CD4-positive, alpha-beta T cell (primary cell): ENCODE measurements at regions not wholly inside any gene's neighbourhood (a gene's known extent, or its start where the extent isn't known, plus 50 kb on each side); places are given as distances from the start of the nearest gene placed in this dataset.

Experiments used
- ATAC-seq: fragments of 200-7000 bp; cut with Tn5 transposase; one replicate; pipeline ENCODE4 v1.10.0; 2022; ENCODE audit warnings: mild to moderate bottlenecking; ENCODE audit not compliant: poor library complexity
- CTCF ChIA-PET: fragments of 350-600 bp; sonication (Branson Sonifier 250); formaldehyde crosslinking; loops from one replicate; lab custom pipeline; 2021; ENCODE audit warnings: antibody characterized with exemption, inconsistent platforms; lab: Charles Lee
- POLR2A ChIA-PET: fragments of 350-600 bp; sonication (Branson Sonifier 250); formaldehyde crosslinking; loops from one replicate; lab custom pipeline; 2021; ENCODE audit warnings: antibody characterized with exemption, inconsistent platforms; lab: Charles Lee
- DNase-seq, 14 experiments: peaks; one replicate each; pipeline ENCODE4 v3.0.0-alpha.2; 2013 to 2020; ENCODE audit warnings: mixed read lengths in 2 of 14
- H3K27ac ChIP-seq, 2 donors: one replicate each; pipeline versions ENCODE4 v1.5.1 to v1.7.0; 2013; ENCODE audit warnings: low read length in 2 of 2, low read depth in 1 of 2, mild to moderate bottlenecking in 1 of 2
- H3K27me3 ChIP-seq, 2 experiments: 1 replicate in 1 of 2; 2 replicates in 1 of 2; pipeline versions ENCODE4 v1.6.1 to v1.7.0; 2013; ENCODE audit warnings: low read length in 2 of 2, control low read depth in 1 of 2, mild to moderate bottlenecking in 1 of 2, moderate library complexity in 1 of 2; ENCODE audit not compliant: insufficient read depth in 2 of 2, control insufficient read depth in 1 of 2
- H3K36me3 ChIP-seq: one replicate; pipeline ENCODE4 v1.6.1; 2013; ENCODE audit warnings: low read length, control low read depth; ENCODE audit not compliant: insufficient read depth
- H3K4me1 ChIP-seq: one replicate; pipeline ENCODE4 v1.6.1; 2013; ENCODE audit warnings: low read length, control low read depth; ENCODE audit not compliant: insufficient read depth
- H3K4me3 ChIP-seq: one replicate; pipeline ENCODE4 v1.5.1; 2013; ENCODE audit warnings: mild to moderate bottlenecking, low read length, moderate library complexity
- H3K9me3 ChIP-seq, 2 experiments: 1 replicate in 1 of 2; 2 replicates in 1 of 2; pipeline versions ENCODE4 v1.6.1 to v1.7.0; 2013; ENCODE audit warnings: low read length in 2 of 2, mild to moderate bottlenecking in 2 of 2, control low read depth in 1 of 2, moderate library complexity in 1 of 2; ENCODE audit not compliant: control insufficient read depth in 1 of 2, insufficient read depth in 1 of 2
- H3K27ac Mint-ChIP-seq: one replicate; pipeline ENCODE4 v1.8.0; 2020; ENCODE audit warnings: mixed read lengths
- H3K27me3 Mint-ChIP-seq: one replicate; pipeline ENCODE4 v1.8.0; 2021; ENCODE audit warnings: mixed read lengths
- H3K36me3 Mint-ChIP-seq: one replicate; pipeline ENCODE4 v1.8.0; 2021; ENCODE audit warnings: low read depth, mixed read lengths
- H3K4me1 Mint-ChIP-seq: one replicate; pipeline ENCODE4 v1.8.0; 2021; ENCODE audit warnings: low read depth, mixed read lengths
- H3K4me3 Mint-ChIP-seq: one replicate; pipeline ENCODE4 v1.8.0; 2020; ENCODE audit warnings: mild to moderate bottlenecking, mixed read lengths
- H3K9me3 Mint-ChIP-seq: one replicate; pipeline ENCODE4 v1.8.0; 2020; ENCODE audit warnings: mixed read lengths
- CTCF ChIP-seq: fragments of 200-600 bp; IDR thresholded peaks from one replicate; pipeline ENCODE4 v1.8.0; 2022; ENCODE audit warnings: antibody characterized with exemption, mild to moderate bottlenecking
- intact Hi-C, 2 experiments: fragments of 100-400 bp; cut with DNase I in 1 of 2; cut with micrococcal nuclease in 1 of 2; formaldehyde crosslinking; loops; one replicate each; pipeline versions ENCODE4 v1.15.1 to v1.9.0; 2023 to 2025; cut with DNase I, micrococcal nuclease

- intact Hi-C loops = no loop called here
- no peaks in the 10 kb centered on the region for H3K9me3 ChIP-seq
- Mint-ChIP-seq H3K27ac (no peak overlapping the region), H3K36me3 (no peaks in the 10 kb centered on the region), H3K27me3 (no peaks in the 10 kb centered on the region), H3K9me3 (no peaks in the 10 kb centered on the region), H3K4me1 (no peaks in the 10 kb centered on the region), H3K4me3 (no peak overlapping the region)
- no peaks in the 10 kb centered on the region for H3K27me3 ChIP-seq
- no peaks in the 10 kb centered on the region for H3K4me1 ChIP-seq
- POLR2A ChIA-PET = interaction anchor here (0.5 kb wide), 1 partner anchor 1502 kb away, joined by 3 read pairs; no protein-coding TSS in a partner anchor
- DNase-seq = no peak
- CTCF ChIA-PET = interaction anchor here (0.6 kb wide), 1 partner anchor 1457 kb away, joined by 3 read pairs; no protein-coding TSS in a partner anchor
- H3K27ac ChIP-seq = no peak overlapping the region
- H3K36me3 ChIP-seq = no peaks in the 10 kb centered on the region
- no peak overlapping the region for H3K4me3 ChIP-seq
- ATAC-seq = no peak
- no peak for TF ChIP-seq CTCF
Measured at GRCh38 chr7:112635742-112636141, 154.5 kb downstream of the TMEM168 start.

GRCh38 chr7:112638675-112639400 is 151.4 kb downstream of the TMEM168 start:
- H3K4me1 Mint-ChIP-seq = no peaks in the 10 kb centered on the region
- POLR2A ChIA-PET = no interaction called here
- no peaks in the 10 kb centered on the region for H3K27me3 Mint-ChIP-seq

GRCh38 chr7:112640685-112641084 is 149.5 kb downstream of the TMEM168 start:
- no peaks in the 10 kb centered on the region for H3K36me3 ChIP-seq
- H3K9me3 ChIP-seq = no peaks in the 10 kb centered on the region
- intact Hi-C loops = no loop called here
- H3K27ac Mint-ChIP-seq = no peak overlapping the region
- H3K27me3 Mint-ChIP-seq = no peaks in the 10 kb centered on the region
- DNase-seq = no peak
- POLR2A ChIA-PET = no interaction called here
- H3K9me3 Mint-ChIP-seq = peaks cover 5% of the 10 kb centered on the region
- no peak overlapping the region for H3K27ac ChIP-seq
- no peak for TF ChIP-seq CTCF
- H3K4me3 Mint-ChIP-seq = no peak overlapping the region
- no peaks in the 10 kb centered on the region for H3K4me1 Mint-ChIP-seq
- H3K36me3 Mint-ChIP-seq = no peaks in the 10 kb centered on the region
- no peaks in the 10 kb centered on the region for H3K4me1 ChIP-seq
- no peak overlapping the region for H3K4me3 ChIP-seq
- no peaks in the 10 kb centered on the region for H3K27me3 ChIP-seq
- no peak for ATAC-seq
- CTCF ChIA-PET = no interaction called here

More at GRCh38 chr7:112638675-112639400, 151.4 kb downstream of the TMEM168 start:
- Histone ChIP-seq H3K4me3 (no peak overlapping the region), H3K9me3 (no peaks in the 10 kb centered on the region), H3K27me3 (no peaks in the 10 kb centered on the region), H3K4me1 (no peaks in the 10 kb centered on the region), H3K36me3 (no peaks in the 10 kb centered on the region), H3K27ac (no peak overlapping the region)
- Mint-ChIP-seq H3K36me3 (no peaks in the 10 kb centered on the region), H3K27ac (no peak overlapping the region), H3K4me3 (no peak overlapping the region), H3K9me3 (peaks cover under 1% of the 10 kb centered on the region)
- CTCF ChIA-PET = no interaction called here
- DNase-seq (no peak), ATAC-seq (no peak)
- intact Hi-C loops = no loop called here
- no peak for TF ChIP-seq CTCF
